ENCODE measurements at regions not wholly inside any gene's neighbourhood (a gene's known extent, or its start where the extent isn't known, plus 50 kb on each side); places are given as distances from the start of the nearest gene placed in this dataset.
A peak's percentile ranks its signal among the peaks of the same experiment; 100 is the strongest.

DNA sequence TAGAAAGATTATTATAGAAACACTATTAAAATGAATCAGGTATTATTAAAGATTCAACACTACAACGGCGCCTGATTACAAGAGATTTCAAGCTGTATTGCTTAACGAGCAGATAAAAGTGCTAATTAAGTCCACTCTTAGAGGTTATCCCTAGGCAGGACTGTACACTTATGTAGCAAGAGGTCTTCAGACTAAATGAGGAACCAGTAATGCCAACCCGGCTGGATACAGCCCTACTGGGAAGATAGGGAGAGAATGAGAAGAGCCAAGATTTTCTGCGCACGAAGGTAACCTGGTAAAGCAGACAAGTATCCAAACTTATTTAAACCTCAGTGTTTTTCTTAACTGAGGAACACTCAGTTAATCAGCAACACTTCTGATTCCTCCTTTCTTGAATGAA is 115.7 kb upstream of the HIVEP3 start:
- DNase-seq (ENCODE audit: low spot score), result peak; percentile 8

DNA sequence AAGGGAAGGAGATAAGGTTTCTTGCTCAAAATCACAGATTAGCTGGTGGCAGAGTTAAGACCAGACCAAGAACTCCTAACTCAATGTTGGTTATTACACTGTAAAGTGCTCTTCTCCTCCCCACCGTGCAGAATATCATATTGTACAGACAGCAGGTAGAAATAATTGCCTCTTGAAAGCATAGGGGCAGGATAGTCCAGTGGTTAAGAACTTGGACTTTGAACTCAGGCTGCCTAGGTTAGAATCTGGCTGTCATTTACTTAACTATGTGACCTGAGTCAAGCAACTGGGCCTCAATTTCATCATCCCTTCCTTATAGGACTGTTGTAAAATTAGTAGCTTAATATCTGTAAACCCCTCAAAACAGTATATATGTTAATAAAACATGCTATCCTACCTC is 114.9 kb upstream of the HIVEP3 start:
- DNase-seq (ENCODE audit: low spot score), result no peak

DNA sequence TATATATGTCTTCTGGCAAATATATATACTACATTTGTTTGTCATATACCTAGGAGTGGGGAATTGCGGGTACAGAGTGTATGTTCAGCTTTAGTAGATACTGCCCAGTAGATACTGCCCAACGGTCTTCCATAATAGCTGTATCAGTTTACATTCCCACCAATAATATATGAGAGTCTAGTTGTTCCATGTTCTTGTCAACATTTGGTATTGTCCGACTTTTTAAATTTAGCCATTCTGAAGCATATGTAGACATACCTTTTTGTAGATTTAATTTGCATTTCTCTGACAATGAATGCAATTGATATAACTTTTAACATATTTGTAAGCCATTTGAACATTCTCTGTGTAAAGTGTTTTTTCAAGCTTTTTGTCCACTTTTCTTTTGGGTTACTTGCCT is 99.0 kb upstream of the HIVEP3 start:
- no peak for DNase-seq (ENCODE audit: low spot score)

DNA sequence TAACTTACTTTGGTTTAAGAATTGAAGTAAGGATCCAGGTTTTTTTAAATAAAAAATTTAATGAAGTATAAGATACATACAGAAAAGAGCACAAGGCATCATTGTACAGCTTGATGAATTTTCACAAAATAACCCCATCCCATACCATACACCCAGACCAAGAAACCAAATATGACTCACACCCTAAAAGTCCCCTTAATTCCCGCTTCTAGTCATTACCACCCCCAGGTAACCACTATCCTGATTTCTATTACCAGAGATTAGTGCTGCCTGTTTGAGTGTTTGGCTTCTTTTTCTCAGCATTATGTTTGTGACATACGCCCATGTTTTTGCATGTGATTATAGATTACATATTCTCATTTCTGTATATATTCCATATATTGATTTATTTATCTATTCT is 98.5 kb upstream of the HIVEP3 start:
- no peak for DNase-seq (ENCODE audit: low spot score)

DNA sequence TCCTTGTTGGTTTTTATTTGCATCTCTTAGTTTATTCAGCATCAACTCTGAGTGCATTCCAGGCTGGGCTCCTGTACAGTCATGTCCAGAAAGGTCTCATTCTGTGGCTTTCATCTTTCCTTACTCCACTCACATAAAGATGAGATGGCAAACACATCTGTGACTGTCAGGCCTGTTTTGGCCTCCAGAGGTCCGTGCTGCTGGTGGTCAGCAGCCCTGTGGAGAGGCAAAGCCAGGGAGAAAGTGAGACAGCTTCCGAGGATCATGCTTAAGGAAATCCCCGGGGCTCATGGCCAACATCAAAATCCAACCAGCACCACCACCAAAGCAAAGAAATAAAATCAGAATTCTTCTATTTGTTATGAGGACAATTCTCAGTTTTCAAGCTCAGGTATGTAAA is 96.1 kb upstream of the HIVEP3 start:
- no peak for DNase-seq (ENCODE audit: low spot score)

DNA sequence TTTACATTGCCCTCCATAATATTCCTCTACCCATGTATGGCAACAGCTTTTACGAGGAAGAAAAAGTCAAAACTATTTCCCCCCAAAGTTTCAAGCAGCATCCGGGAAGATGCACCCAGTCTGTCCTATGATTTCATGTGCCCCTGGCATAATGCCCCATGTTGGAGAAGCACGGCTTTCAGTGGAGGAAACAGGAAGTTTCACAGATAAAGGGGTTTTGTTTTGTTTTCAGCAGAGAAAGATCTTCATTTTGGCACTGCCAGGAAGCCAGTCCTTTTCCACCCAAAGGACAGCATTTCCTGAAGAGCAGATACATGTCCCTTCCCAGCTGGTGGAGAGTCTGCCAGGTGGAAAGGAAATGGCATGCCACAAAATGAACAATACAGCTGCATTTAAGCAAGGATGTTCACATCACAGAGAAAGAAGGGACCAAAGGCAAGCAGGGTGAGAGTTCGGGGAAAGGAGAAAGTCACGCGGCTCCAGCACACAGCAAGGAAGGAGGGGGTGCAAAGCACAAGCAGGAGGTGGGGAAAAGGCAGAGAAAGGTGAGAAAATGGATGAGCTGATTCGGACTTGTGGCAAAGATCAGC is 95.3 kb upstream of the HIVEP3 start:
- peak; percentile 3 for DNase-seq (ENCODE audit: low spot score)

DNA sequence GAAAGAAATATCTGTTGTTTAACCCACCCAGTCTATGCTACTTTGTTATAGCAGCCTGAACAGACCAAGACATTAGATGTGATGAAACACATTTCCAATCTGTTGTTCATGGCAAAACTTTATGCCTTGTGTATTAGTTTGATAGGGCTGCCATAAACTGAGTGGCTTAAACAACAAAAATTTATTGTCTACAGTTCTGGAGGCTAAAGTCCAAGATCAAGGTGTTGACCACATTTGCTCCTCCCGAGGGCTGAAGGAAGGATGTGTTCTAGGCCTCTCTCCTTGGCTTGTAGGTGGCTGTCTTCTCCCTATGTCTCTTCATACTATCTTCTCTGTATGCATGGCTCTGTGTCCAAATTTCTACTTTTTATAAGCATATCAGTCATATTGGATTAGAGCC is 94.1 kb upstream of the HIVEP3 start:
- no peak for DNase-seq (ENCODE audit: low spot score)

DNA sequence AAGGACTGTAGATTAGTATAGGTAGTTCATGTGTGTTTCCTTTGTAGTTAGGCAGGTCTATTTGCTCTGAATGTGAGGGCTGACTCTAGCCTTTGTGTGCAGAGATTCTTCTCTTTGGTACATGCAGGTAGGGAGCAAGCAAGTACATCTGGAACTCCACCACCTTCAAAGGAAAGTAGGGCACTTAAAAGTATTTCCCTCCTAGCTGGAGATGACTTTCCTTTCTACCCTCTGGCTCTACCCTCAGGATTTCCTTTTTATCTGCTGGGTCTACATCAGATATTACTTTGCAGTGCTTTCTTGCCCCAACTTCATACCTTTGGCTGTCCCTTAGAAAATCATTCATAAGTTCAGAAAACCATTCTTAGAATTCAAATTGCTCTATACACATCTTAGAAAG is 91.7 kb upstream of the HIVEP3 start:
- no peak for DNase-seq (ENCODE audit: low spot score)

DNA sequence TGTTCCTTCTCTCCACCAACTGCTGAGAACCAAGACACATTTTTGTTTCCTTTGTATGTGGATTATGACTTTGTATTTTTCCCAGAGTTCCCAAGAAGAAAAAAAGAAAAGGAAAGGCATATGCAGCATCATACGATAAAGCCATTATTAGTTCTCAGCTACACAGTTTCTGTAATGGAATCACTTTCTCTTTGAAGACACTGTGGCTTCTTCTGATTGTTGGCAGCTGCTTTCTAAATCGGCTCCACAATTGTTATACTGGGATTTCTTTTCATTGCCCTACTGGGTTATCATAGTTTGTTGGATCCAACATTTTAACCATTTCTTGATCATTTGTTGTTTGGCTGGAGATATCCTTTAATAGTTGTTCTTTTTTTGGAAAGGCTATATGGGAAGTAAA is 89.5 kb upstream of the HIVEP3 start:
- no peak for DNase-seq (ENCODE audit: low spot score)

DNA sequence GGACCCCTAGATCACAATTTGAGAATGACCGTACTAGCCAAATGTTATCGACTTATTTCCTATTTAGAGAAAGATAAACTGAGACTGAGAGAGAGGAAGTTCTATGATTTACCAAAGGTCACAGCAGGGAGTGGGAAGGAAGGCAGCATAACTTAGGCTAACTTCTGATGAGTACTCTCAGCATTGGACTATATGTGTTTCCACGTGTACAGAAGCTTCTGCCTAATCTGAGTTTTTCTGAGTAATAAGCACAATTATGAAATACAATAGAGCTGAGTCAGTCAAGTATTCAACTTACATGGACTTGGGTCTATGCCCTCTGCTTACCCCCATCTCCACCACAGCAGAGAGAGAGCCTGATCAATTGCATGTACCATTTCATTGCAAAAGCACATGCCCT is 88.1 kb upstream of the HIVEP3 start:
- DNase-seq (ENCODE audit: low spot score), result no peak

DNA sequence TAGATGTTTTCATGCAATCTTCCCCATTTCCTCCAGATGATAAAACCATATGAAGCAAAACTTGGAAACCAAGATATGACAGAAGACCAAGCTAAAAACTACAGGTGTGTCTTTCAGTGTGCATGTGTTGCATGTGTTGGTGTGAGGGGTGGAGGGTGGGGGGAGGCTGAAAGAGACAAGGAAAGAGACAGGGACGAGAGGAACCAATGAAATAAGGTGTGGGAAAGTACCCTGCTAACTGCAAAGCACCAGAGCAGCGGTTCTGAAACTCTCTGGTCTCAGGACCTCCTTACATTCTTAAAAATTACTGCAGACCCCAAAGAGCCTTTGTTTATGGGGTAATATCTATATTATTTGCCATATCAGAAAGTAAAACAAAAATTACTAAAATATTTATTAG is 87.4 kb upstream of the HIVEP3 start:
- no peak for DNase-seq (ENCODE audit: low spot score)

DNA sequence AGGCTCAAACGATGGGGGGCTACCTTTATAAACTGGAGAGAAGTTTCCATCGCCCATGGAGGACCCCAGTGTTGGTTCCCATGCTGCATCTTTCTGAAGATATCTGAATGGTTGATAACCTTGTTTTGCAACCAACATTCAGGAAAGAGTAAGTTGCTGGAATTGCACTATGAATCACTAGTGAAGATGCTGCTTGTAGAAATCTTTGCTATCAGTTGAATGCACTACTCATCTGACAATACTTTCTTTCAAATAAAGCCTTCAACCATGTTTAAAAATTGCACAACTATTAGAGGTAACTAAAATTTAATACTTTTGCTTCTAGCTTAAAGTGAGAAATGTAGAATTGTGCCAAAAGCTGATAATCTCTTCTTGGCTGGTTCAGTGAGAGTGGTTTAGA is 86.8 kb upstream of the HIVEP3 start:
- no peak for DNase-seq (ENCODE audit: low spot score)

DNA sequence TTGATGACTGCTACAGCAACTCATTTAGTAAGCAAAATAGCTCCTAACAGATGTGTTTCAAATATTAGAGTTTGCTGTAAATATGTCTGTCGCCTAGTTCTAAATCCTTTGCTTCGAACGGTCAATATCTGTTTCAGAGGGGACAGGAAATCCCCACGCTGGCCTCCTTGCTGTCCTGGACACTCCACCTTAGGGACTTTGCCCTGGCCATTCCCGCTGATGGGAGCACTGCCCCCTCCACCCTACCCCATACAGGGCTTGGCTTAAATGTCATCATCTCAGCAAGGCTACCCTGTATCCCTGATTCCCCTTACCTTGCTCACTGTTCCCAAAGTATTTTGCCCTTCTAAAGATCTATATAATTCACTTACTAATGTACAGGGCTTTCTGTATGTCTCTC is 86.1 kb upstream of the HIVEP3 start:
- DNase-seq (ENCODE audit: low spot score), result no peak

DNA sequence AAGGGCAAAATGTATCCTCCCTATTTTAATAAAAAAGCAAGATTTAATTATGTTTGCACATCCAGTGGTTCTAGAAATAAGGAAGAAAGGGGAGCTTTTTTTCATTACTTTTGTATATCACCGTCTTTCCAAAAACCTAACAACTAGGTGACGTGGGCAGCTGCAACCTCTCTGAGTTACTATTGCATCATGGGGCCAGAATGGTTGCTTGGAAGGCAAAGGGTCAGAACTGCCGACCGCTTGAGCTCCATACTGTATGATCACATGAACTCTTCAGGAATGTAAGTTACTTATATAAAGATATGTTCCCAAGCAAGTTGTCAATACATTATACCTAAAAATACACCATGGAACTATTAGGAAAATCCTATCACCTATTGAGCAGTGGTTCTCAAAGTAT is 85.6 kb upstream of the HIVEP3 start:
- no peak for DNase-seq (ENCODE audit: low spot score)

DNA sequence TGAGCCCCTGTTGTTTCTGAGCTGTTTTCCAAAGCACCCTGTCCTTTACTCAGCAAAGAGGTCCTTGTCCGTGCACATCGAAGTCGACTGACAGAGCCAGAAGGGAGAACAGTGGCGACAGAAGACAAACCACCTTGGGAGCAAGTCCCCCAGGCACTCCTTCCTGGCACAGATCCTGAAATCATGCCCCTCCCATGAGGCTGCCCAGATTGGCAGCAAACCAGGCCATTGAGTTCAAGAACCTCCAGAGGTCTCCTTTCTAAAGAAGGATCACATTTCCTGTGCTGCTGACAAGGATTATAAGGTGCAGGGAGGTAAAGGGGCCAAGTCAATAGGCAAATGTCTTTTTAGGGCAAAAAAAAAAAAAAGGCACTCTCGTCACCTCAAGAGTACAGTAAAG is 84.7 kb upstream of the HIVEP3 start:
- DNase-seq (ENCODE audit: low spot score), result peak; percentile 10

DNA sequence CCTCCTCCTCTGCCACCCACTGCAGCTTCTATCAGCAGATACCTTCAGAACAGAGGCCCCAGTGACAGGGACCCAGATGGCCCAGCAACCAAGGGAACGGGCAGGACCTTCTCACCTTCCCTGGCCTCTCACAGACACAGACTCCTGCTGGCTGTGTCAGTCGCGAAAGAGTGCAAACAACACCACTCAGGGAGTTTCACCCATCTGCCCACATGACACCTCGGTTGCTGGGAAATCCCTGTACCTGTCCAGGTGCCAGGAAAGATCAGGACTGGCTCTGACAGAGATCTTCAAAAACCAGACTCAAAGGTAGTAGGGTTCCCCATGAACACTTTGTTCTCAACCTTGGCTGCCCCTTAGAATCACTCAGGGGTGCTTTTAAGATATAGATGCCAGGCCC is 83.5 kb upstream of the HIVEP3 start:
- DNase-seq (ENCODE audit: low spot score), result no peak

DNA sequence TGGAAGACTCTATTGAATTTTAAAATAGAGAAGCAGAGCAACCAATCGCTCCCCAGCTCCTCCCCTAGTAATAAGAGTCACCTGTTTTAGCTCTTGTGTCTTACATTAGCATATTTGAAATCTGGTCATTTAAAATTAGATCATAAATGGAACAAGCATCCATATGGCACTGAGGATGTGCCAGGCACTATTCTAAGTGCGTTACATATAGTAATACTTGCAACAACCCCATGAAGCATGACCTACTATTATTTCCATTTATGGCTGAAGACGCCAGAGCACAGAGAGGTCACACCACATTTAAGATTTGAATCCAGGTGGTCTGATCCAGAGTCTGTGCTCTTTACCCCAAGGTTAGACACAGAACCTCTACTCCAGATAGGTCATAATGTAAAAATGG is 82.0 kb upstream of the HIVEP3 start:
- DNase-seq (ENCODE audit: low spot score), result no peak

DNA sequence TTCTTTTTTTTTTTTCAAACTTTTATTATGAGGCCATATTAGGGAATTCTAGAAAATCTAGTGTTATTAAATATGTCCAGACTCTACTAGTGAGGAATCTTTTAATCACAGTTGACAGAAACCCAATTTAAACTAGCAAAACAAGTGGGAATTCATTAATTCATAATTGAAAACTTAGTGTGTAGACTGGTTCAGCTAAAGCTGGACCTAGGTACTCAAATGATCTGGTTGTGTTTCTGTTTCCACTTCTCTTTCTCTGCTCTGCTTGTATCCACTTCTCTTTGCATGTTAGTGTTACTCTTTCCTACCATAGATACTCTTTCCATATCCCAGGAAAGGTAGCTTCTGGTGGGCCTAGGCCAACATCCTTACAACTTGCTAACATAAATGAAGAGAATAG is 81.2 kb upstream of the HIVEP3 start:
- no peak for DNase-seq (ENCODE audit: low spot score)

DNA sequence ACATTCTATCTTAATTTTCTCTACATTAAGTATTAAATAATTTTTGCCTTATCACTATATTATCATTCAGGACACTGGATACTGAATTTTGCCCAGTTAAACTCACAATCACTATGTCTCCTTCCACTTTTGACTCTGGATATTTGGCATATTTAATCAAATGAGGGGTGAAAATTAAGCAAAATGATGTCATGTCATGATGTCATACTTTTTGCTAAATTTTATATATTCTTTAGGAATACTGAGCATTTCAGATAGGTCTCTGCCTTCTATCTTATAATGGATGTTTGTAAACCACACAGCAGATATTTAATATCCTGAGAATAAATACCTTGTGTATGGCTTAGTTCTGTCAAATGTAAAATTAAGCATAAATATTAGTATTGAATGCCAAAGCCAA is 79.5 kb upstream of the HIVEP3 start:
- DNase-seq (ENCODE audit: low spot score), result no peak

DNA sequence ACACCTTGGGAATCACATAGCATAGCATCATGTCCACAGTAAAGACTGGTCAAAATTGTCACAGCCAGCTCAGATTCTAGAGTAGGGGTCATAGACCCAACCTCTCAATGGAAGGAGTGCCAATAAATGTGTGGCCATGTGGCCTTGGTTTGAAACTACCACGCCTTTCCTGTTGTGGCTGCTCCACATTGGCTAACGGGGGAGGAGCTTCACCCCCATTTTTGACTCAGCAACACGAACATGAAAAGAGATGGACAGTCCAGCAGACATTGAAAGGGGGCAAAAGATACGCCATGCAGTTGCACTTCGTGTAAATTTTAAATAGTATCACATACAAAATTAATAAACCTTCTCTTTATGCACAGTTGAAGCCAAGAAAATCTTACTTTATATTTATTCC is 78.4 kb upstream of the HIVEP3 start:
- no peak for DNase-seq (ENCODE audit: low spot score)

DNA sequence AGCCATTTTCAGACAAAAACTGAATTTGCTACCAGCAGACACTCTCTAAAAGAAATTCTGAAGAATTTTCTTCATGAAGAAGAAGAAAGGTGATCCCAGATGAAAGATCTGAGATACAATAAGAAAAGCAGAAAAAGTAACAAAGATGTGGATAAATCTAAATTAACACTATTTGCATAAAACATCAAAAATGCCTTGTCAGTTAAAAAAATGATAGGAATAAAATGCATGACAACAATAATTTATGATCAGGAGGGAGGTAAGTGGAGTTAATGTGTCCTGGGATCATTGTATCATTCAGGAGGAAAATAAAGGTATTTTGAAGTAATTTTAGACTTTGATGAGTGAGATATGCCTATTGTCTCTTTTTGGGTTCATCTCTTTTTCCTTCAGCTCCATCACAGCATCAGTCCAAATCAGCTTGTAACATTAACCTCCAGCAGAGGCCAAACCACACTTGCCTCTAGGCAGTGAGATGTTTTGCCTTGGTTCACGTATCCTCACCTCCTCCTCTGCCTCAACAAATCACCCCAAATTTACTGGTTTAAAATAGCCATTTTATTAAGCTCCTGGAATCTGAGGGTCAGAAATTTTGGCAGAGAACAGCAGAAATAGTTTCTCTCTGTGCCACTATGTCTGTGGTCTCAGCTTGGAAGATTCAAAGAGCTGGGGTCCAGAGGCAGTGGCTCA is 76.9 kb upstream of the HIVEP3 start:
- no peak for DNase-seq (ENCODE audit: low spot score)

DNA sequence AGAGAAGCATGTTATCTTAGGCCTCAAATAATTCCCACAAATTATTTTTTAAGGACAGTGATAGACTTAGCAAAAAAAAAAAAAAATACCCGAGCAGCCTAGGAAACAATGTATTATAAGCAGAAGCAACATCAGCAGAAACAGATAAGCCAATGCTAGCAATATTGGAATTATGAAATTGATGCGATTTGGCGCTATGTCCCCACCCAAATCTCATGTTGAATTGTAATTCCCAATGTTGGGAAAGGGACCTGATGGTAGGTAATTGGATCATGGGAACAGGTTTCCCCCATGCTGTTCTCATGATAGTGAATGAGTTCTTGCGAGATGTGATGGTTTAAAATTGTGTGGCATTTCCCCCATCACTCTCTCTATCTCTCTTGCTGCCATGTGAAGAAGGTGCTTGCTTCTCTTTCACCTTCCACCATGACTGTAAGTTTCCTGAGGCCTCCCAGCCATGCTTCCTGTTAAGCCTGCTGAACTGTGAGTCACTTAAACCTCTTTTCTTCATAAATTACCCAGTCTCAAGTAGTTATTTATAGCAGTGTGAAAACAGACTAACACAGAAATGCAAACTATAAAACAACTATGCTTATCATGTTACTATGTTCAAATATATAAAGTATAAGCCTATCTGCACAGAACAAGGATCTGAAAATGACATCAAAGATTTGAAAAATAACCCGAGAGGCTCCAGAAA is 75.6 kb upstream of the HIVEP3 start:
- DNase-seq (ENCODE audit: low spot score), result no peak

DNA sequence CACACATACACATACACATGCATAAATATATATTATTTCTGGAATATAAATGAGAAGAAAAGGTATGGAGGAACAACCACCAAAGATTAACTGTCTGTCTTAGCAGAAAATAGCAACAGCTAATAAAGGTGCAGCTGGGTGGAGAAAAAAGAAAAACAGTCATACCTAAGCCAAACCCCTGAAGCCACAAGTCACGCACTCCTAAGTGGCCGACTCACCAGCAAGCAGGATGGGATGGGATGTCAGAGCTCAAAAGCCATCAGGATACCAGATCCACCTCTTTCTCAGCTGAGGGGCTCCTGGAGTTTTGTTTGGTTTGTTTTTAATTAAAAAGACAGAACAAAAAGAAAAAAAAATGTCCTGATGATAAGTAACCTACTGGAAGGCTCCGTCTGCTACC is 64.7 kb upstream of the HIVEP3 start:
- DNase-seq (ENCODE audit: low spot score), result peak; percentile 28

DNA sequence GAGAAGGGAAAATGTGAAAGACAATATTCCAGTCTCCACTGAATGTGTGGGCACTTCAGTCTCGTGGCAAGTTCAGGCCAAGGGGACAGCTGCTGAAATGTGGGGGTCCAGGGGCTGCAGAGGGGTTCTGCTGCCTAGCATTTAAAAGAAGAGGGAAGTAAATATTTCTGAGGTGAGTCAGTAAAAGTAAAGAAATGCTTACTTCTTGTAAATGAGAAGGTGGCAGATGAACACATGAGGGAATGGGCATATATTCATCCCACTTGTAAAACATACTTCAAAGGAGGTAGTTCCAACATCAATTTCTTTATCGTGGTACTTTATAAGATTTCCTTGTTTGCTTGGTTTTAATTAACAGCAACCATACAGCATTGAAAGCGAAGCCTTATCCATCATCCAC is 63.1 kb upstream of the HIVEP3 start:
- DNase-seq (ENCODE audit: low spot score), result no peak

All from A172 (cell line).